ENCODE measurements at regions not wholly inside any gene's neighbourhood (a gene's known extent, or its start where the extent isn't known, plus 50 kb on each side); places are given as distances from the start of the nearest gene placed in this dataset.
"Not testable (repeated sequence)": the region's sequence is repeated elsewhere in the genome, so short reads cannot be mapped to it uniquely, and the experiment has no call there.

GRCh38 chr15:30195355-30196008 is 60.6 kb downstream of the GOLGA8T start:
- not testable (repeated sequence) for DNase-seq

- peak; percentile 29 for DNase-seq
Observed at GRCh38 chr15:30196009-30196375, 61.1 kb downstream of the GOLGA8T start.

GRCh38 chr15:30196769-30197168 is 61.9 kb downstream of the GOLGA8T start:
- DNase-seq, result not testable (repeated sequence)

GRCh38 chr15:30201517-30201916 is 66.7 kb downstream of the GOLGA8T start:
- not testable (repeated sequence) for DNase-seq

GRCh38 chr15:30213733-30214132 is 78.9 kb downstream of the GOLGA8T start:
- not testable (repeated sequence) for DNase-seq

- not testable (repeated sequence) for DNase-seq
Observed at GRCh38 chr15:30221803-30222202, 87.0 kb downstream of the GOLGA8T start.

GRCh38 chr15:30222798-30223591 is 88.1 kb downstream of the GOLGA8T start:
- DNase-seq, result not testable (repeated sequence)

- not testable (repeated sequence) for DNase-seq
Observed at GRCh38 chr15:30225233-30225891, 90.5 kb downstream of the GOLGA8T start.

- not testable (repeated sequence) for DNase-seq
Observed at GRCh38 chr15:30261432-30262141, 126.7 kb downstream of the GOLGA8T start.

GRCh38 chr15:30262142-30262460 is 127.2 kb downstream of the GOLGA8T start:
- not testable (repeated sequence) for DNase-seq

- not testable (repeated sequence) for DNase-seq
Observed at GRCh38 chr15:30264000-30264399, 129.1 kb downstream of the GOLGA8T start.

- DNase-seq, result not testable (repeated sequence)
Observed at GRCh38 chr15:30295150-30295844, 98.0 kb downstream of the CHRFAM7A start.

GRCh38 chr15:30303968-30304367 is 89.4 kb downstream of the CHRFAM7A start:
- not testable (repeated sequence) for DNase-seq

All from T-helper 9 cell (primary cell).